OCI-LY7 (cell line): ENCODE measurements at regions not wholly inside any gene's neighbourhood (a gene's known extent, or its start where the extent isn't known, plus 50 kb on each side); places are given as distances from the start of the nearest gene placed in this dataset.

Experiments used
- EZH2phosphoT487 ChIP-seq: fragments of 200-600 bp; sonication (generic); IDR thresholded peaks from 2 replicates; pipeline ENCODE4 v1.6.1; 2018; ENCODE audit warnings: low read depth, borderline replicate concordance, mild to moderate bottlenecking, mixed run types, antibody characterized with exemption, low read length, moderate library complexity, mixed read lengths
- TF ChIP-seq, protein P1 (sequence below): fragments of 200-600 bp; sonication (generic); conservative IDR thresholded peaks from 2 replicates; pipeline ENCODE4 v1.5.1; 2014; ENCODE audit warnings: mild to moderate bottlenecking, antibody characterized with exemption, low read length, moderate library complexity, mixed read lengths

DNA sequence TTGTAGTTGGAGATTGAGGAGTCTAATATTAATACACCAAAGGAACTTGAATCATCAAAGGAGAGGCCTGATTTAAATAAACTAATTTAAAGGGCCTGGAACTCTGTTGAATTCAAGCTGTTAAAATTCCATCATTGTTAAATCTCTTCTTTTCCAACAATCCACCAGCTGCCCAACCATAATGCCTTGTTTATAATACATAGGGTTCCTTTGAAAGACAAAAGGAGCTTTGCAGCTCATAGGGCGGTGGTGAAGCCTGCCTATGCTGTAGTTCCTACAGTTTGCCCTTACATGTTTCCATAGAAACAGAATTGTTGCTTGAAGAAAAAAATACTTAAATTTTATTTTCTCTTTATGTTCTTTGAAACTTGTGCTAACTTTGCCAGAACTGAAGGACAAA lies 102.8 kb downstream of the GLUD2 start:
- TF ChIP-seq, protein P1, sequence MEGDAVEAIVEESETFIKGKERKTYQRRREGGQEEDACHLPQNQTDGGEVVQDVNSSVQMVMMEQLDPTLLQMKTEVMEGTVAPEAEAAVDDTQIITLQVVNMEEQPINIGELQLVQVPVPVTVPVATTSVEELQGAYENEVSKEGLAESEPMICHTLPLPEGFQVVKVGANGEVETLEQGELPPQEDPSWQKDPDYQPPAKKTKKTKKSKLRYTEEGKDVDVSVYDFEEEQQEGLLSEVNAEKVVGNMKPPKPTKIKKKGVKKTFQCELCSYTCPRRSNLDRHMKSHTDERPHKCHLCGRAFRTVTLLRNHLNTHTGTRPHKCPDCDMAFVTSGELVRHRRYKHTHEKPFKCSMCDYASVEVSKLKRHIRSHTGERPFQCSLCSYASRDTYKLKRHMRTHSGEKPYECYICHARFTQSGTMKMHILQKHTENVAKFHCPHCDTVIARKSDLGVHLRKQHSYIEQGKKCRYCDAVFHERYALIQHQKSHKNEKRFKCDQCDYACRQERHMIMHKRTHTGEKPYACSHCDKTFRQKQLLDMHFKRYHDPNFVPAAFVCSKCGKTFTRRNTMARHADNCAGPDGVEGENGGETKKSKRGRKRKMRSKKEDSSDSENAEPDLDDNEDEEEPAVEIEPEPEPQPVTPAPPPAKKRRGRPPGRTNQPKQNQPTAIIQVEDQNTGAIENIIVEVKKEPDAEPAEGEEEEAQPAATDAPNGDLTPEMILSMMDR: no peak
- TF ChIP-seq EZH2phosphoT487: no peak
